ENCODE measurements at regions not wholly inside any gene's neighbourhood (a gene's known extent, or its start where the extent isn't known, plus 50 kb on each side); places are given as distances from the start of the nearest gene placed in this dataset.

DNA sequence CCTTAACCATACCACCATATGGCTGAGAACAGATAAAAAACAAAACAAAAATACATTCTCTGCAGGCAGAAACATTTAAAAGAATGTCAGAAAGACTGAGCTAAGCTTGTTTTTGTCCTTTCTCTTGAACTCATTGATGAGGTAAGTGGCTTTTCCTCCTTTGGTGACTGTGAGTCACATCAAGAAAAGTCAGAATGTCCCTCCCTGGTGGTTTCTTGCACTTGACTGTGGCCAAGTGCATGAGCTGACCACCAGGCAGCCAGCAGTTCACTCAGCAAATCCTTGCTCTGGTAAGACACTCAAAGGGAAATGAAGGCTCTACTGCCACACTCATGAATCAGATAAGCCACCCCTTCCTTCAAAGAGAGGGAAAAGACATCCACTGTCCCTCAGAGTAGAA is 970.9 kb downstream of the TAF11L14 start:
- Histone ChIP-seq H2BK120ac (replicated peaks; ENCODE audit: low read depth, low read length) (no peak overlapping the region), H4K5ac (ENCODE audit: insufficient read length, low read depth, low read length) (no peak overlapping the region), H3K4me2 (ENCODE audit: insufficient read depth in 1 of 2, low read depth in 2 of 2, low read length in 2 of 2) (no peak overlapping the region), H3K18ac (ENCODE audit: extremely low read depth, low read length) (no peak overlapping the region), H3K27me3 (replicated peaks in 1 of 4; ENCODE audit: control insufficient read depth in 3 of 4, extremely low read depth in 1 of 4, insufficient read depth in 3 of 4, low read length in 3 of 4) (no peaks in the 10 kb centered on the region), H3K79me1 (ENCODE audit: low read depth, low read length) (no peaks in the 10 kb centered on the region; the same call in 1 of the 2 replicates), H3K4me3 (ENCODE audit: extremely low read depth in 1 of 4, insufficient read depth in 2 of 4, low read depth in 3 of 4, low read length in 4 of 4) (no peak overlapping the region), H4K8ac (ENCODE audit: extremely low read depth, insufficient read depth, low read length) (no peak overlapping the region), H3K4ac (replicated peaks; ENCODE audit: insufficient read length, low read depth, low read length) (no peak overlapping the region), H3K23me2 (ENCODE audit: low read depth, low read length) (no peaks in the 10 kb centered on the region), H3K36me3 (ENCODE audit: control insufficient read depth in 2 of 4, insufficient read depth in 4 of 4, low read length in 3 of 4) (peaks cover 0 to 5% (median under 1%) of the 10 kb centered on the region in 4 experiments; a peak in 2 of 8 replicates), H3K14ac (ENCODE audit: insufficient read length) (no peak overlapping the region), H3K27ac (ENCODE audit: low read depth, low read length) (no peak overlapping the region), H2BK5ac (ENCODE audit: low read depth, low read length) (no peak overlapping the region), H2BK12ac (ENCODE audit: low read depth, low read length) (no peak overlapping the region), H4K20me1 (replicated peaks in 1 of 2; ENCODE audit: control insufficient read depth in 1 of 2, insufficient read depth in 2 of 2, low read length in 2 of 2) (peaks cover 0 to 2% of the 10 kb centered on the region in 2 experiments), H3K56ac (replicated peaks; ENCODE audit: insufficient read length, low read depth, low read length) (no peak overlapping the region), H2AFZ (ENCODE audit: low read length) (no peak overlapping the region), H3K23ac (ENCODE audit: insufficient read length) (no peak overlapping the region), H2BK20ac (ENCODE audit: low read length) (no peak overlapping the region), H2BK15ac (ENCODE audit: low read length) (no peak overlapping the region), H3K79me2 (ENCODE audit: control insufficient read depth in 1 of 2, insufficient read depth in 2 of 2, low read length in 2 of 2) (0 out of 4 replicates have a peak, but pooled peaks cover 0 to 7% of the 10 kb centered on the region in 2 experiments), H3K9me3 (ENCODE audit: insufficient read depth in 2 of 2, low read depth in 1 of 2, low read length in 1 of 2) (no peaks in the 10 kb centered on the region), H4K91ac (replicated peaks; ENCODE audit: insufficient read length, low read length) (no peak overlapping the region), H3K4me1 (replicated peaks in 1 of 4; ENCODE audit: control insufficient read depth in 3 of 4, insufficient read depth in 4 of 4, low read length in 3 of 4) (0 out of 7 replicates have a peak, but pooled peaks cover 0 to 3% (median 0%) of the 10 kb centered on the region in 4 experiments), H3K9ac (replicated peaks in 1 of 4; ENCODE audit: extremely low read depth in 1 of 4, low read depth in 3 of 4, low read length in 3 of 4) (no peak overlapping the region), H2AK5ac (ENCODE audit: low read depth, low read length) (no peak overlapping the region)
- TF ChIP-seq EZH2 (IDR thresholded peaks at IDR 0.05; ENCODE audit: low read depth, low read length, severe bottlenecking): no peak
- no peak for TF ChIP-seq RXRA (IDR thresholded peaks at IDR 0.05; ENCODE audit: insufficient read depth, low read depth, low read length)
- FAIRE-seq (no peak), DNase-seq (ENCODE audit: low read depth in 1 of 2, low spot score in 2 of 2) (no peak)
- POLR2A ChIA-PET (ENCODE audit: partially characterized antibody): no interaction called here
- CTCF ChIA-PET (ENCODE audit: partially characterized antibody): interaction anchor here (0.9 to 1.3 kb wide), 2 partner anchors 16 to 139 kb away, joined by 3 to 4 read pairs; no protein-coding TSS in a partner anchor

All from H1 (cell line).